ENCODE measurements at regions not wholly inside any gene's neighbourhood (a gene's known extent, or its start where the extent isn't known, plus 50 kb on each side); places are given as distances from the start of the nearest gene placed in this dataset.

- H3K4me1 Mint-ChIP-seq (ENCODE audit: low read depth): no peaks in the 10 kb centered on the region
- no peaks in the 10 kb centered on the region for H3K36me3 Mint-ChIP-seq (ENCODE audit: low read depth)
- no peaks in the 10 kb centered on the region for H3K9me3 Mint-ChIP-seq
- H3K27me3 Mint-ChIP-seq: peaks cover 51% of the 10 kb centered on the region
- H3K4me3 Mint-ChIP-seq: no peak overlapping the region
- no peak for DNase-seq
- no peak overlapping the region for H3K27ac Mint-ChIP-seq
Observed at GRCh38 chr13:94765814-94766213, 53.5 kb upstream of the SOX21 start.

GRCh38 chr13:94764576-94765321 lies 52.4 kb upstream of the SOX21 start:
- DNase-seq: no peak
- Mint-ChIP-seq H3K27ac (no peak overlapping the region), H3K9me3 (no peaks in the 10 kb centered on the region), H3K27me3 (peaks cover 51% of the 10 kb centered on the region), H3K4me3 (no peak overlapping the region), H3K4me1 (ENCODE audit: low read depth) (no peaks in the 10 kb centered on the region), H3K36me3 (ENCODE audit: low read depth) (no peaks in the 10 kb centered on the region)

All from activated T-cell treated with anti-CD3 and anti-CD28 coated beads, Interleukin-2, amount 50 U/mL, for 24 hours (primary cell).